LNCaP clone FGC (cell line): ENCODE measurements at regions not wholly inside any gene's neighbourhood (a gene's known extent, or its start where the extent isn't known, plus 50 kb on each side); places are given as distances from the start of the nearest gene placed in this dataset.

ENCODE experiments used
- DNase-seq: peaks from one replicate; pipeline ENCODE4 v3.0.0-alpha.2; 2011; ENCODE audit warnings: low read depth
- H3K4me3 ChIP-seq: 2 replicates; pipeline ENCODE4 v1.5.1; 2011; ENCODE audit warnings: mild to moderate bottlenecking, low read depth, low read length, control low read depth
- CTCF ChIP-seq: IDR thresholded peaks from 2 replicates; pipeline ENCODE4 v1.5.1; 2012; ENCODE audit warnings: mild to moderate bottlenecking; ENCODE audit not compliant: control insufficient read depth, insufficient read depth; ENCODE audit errors: extremely low read depth

DNA sequence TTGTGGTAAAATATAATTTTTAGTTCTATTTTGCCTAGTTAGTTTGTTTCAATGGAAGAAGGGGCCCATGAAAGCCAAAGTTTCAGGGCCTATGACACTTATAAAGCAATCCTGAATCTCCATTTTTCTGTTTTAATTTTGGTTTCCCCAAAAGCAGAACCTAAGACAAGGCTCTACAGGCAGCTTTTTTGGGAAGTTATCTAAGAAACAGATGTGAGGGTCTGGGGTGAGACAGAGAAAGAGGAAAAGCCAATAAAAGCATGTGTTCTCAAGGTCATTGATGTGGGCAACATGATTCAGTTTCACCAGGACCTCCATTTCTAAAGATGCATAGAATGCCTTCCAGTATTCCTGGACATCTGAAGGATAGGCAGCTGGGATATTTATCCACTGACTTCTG lies 598.5 kb downstream of the PDCD6IP start:
- DNase-seq: no peak
- no peak overlapping the region for H3K4me3 ChIP-seq
- no peak for TF ChIP-seq CTCF

GRCh38 chr3:34399401-34399800 lies 601.0 kb downstream of the PDCD6IP start:
- DNase-seq: no peak
- no peak for TF ChIP-seq CTCF
- no peak overlapping the region for H3K4me3 ChIP-seq

DNA sequence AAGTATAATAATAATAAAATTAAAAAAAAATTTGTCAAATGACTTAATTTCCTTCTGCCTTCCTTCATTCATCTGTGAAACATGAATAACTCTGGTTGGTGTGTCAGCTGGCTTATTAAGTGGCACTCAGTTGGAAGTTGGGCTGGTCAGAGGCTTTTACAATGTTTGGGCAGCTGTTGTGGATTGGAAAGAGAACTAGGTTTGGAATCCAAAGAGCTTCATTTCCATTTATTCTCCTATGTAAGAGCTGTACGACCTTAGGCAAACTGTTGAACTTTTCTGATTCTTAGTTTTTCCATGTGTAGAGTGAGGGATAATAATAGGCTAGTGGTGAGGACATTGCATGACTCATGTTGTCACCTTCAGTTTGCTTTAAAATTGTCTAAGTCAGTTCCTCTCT lies 606.7 kb downstream of the PDCD6IP start:
- no peak for DNase-seq
- TF ChIP-seq CTCF: no peak

DNA sequence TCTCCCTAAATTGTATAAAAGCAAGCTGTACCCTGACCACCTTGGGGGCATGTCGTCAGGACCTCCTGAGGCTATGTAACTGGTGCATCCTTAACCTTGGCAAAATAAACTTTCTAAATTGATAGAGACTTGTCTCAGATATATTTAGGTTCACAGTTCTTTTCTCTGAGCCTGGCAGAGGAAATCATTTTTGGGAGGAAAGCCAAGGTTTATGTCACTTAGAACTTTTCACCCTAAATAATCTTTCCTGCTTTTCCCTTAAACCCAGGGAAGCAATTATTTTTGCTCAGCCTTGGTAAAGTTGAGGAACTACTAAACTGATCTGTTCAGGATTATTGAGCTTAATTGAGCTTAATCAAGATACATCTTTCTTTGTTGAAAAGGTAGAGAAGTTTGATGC lies 608.9 kb downstream of the PDCD6IP start:
- TF ChIP-seq CTCF: no peak
- DNase-seq: no peak
- no peak overlapping the region for H3K4me3 ChIP-seq

More for the DNA sequence above, 606.7 kb downstream of the PDCD6IP start:
- H3K4me3 ChIP-seq: no peak overlapping the region

DNA sequence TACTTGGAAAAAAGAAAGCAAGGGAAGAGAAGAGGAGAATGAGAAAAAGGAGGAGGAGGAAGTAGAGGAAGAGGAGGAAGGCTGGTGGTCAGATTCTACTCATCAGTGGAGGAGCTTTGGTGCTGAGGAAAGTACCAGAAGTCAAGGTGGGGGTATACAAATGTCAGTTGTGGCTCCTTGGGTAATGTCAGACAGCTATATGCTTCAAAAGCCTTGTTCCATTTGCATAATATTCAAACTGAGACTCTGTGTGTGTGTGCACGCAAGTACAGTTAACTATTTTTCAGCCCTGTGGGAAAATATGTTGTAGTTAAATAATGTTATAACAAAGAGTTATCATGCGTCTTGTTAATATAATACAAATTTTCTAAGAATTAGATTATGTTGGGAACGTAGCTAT lies 609.7 kb downstream of the PDCD6IP start:
- H3K4me3 ChIP-seq: no peak overlapping the region
- DNase-seq: no peak
- TF ChIP-seq CTCF: no peak

DNA sequence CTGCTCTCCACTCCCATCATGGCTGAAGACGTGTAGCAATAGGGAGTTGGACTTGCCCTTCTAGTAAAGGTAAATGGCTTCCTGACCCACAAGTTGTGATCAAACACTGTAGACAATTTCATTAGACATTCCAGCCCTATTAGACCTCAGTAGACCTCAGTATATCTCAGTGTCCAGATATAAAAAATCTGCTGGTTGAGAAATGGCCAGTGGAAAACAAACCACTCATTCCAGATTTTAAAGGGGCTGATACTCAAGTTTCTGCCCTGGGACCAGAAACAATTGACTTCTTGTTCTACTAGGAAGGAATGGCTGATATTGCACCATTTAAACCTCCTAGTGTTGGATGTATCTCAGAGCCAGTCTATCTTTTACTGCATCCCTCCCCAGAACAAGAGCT lies 613.2 kb downstream of the PDCD6IP start:
- H3K4me3 ChIP-seq: no peak overlapping the region
- no peak for DNase-seq
- no peak for TF ChIP-seq CTCF

DNA sequence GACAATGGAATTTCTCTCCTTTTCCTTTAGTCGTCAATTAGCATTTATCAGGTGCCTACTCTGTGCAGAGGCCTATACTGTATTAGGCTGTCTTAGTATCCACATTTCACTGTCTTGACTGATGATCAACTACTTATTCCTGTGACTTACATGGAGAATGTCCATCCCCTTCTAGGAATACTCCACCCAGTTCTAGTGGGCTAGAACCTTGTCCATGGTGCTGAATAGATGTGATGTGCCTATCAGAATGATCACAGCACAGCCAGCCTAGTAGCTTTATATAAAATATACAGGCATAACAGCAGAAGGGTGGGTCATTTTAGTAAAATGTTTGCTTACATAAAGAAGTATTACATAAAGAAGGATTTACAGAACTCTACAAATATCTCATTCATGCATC lies 621.4 kb downstream of the PDCD6IP start:
- no peak for TF ChIP-seq CTCF
- H3K4me3 ChIP-seq: no peak overlapping the region
- no peak for DNase-seq
